K562 (cell line): ENCODE measurements at regions not wholly inside any gene's neighbourhood (a gene's known extent, or its start where the extent isn't known, plus 50 kb on each side); places are given as distances from the start of the nearest gene placed in this dataset.

Experiments
- ATAC-seq: fragments of 200-7000 bp; cut with Tn5 transposase; 3 replicates; pipeline ENCODE4 v1.9.1; 2020; ENCODE audit warnings: moderate library complexity
- BruUV-seq: library from RNA; stranded (reverse); fragments of 400-500 nt; replicated peaks from 2 replicates; lab custom pipeline; 2021; lab: Mats Ljungman, UMichigan
- CTCF ChIA-PET: fragments of 300-600 bp; formaldehyde crosslinking; extraction: SDS; loops from one replicate; lab custom pipeline; 2021; ENCODE audit warnings: low intra/inter-chr PET ratio; lab: Yijun Ruan, JAX
- POLR2A ChIA-PET: fragments of 300-600, 350-650 bp; sonication (Branson Sonifier 250); formaldehyde crosslinking; extraction: SDS; loops from one replicate; lab custom pipeline; 2021; ENCODE audit warnings: antibody characterized with exemption, inconsistent platforms; lab: Yijun Ruan, JAX
- DNase-seq, 4 experiments: peaks; one replicate each; pipeline versions ENCODE4 v3.0.0 to v3.0.0-alpha.2; 2011 to 2018; ENCODE audit warnings: low spot score in 3 of 4, mixed read lengths in 3 of 4; ENCODE audit errors: extremely low read depth in 1 of 4
- FAIRE-seq: peaks from 2 replicates; lab custom pipeline; 2011; peaks lifted over from hg19 to GRCh38; lab: Jason Lieb, UNC
- H2AFZ ChIP-seq: 2 replicates; pipeline ENCODE4 v1.6.0; 2011; ENCODE audit warnings: low read depth, low read length, control low read depth, inconsistent platforms
- H3K27ac ChIP-seq: fragments of 200-600 bp; 3 replicates; pipeline ENCODE4 v1.8.0; 2011; ENCODE audit warnings: low read depth, mild to moderate bottlenecking, control low read depth, inconsistent platforms, low read length, moderate library complexity, mixed read lengths; ENCODE audit errors: extremely low read depth
- H3K27me3 ChIP-seq, 2 experiments: fragments of 300-600 bp in 1 of 2; 2 replicates in 1 of 2; 3 replicates in 1 of 2; pipeline versions ENCODE4 v1.6.0 to v1.8.0; 2011; ENCODE audit warnings: inconsistent platforms in 2 of 2, low read length in 2 of 2, mild to moderate bottlenecking in 1 of 2, mixed read lengths in 1 of 2, moderate library complexity in 1 of 2; ENCODE audit not compliant: control insufficient read depth in 2 of 2, insufficient read depth in 2 of 2
- H3K36me3 ChIP-seq: fragments of 300-600 bp; 3 replicates; pipeline ENCODE4 v1.8.0; 2011; ENCODE audit warnings: mild to moderate bottlenecking, low read length, inconsistent platforms; ENCODE audit not compliant: control insufficient read depth, insufficient read depth
- H3K4me1 ChIP-seq, 2 experiments: fragments of 200-600 bp in 1 of 2; replicated peaks in 1 of 2; 2 replicates in 1 of 2; 3 replicates in 1 of 2; pipeline versions ENCODE4 v1.5.1 to v1.8.0; 2011; ENCODE audit warnings: inconsistent platforms in 2 of 2, low read length in 2 of 2, mild to moderate bottlenecking in 1 of 2, mixed read lengths in 1 of 2, moderate library complexity in 1 of 2; ENCODE audit not compliant: control insufficient read depth in 2 of 2, insufficient read depth in 2 of 2
- H3K4me2 ChIP-seq: 2 replicates; pipeline ENCODE4 v1.6.1; 2011; ENCODE audit warnings: low read length, control low read depth, inconsistent platforms, mixed read lengths; ENCODE audit not compliant: insufficient read depth
- H3K4me3 ChIP-seq: fragments of 200-600 bp; sonication (generic), shearing (Covaris generic); 2 replicates; pipeline ENCODE4 v1.5.1; 2016; ENCODE audit warnings: control low read depth, inconsistent platforms
- H3K79me2 ChIP-seq: fragments of 200-600 bp; 3 replicates; pipeline ENCODE4 v1.8.0; 2011; ENCODE audit warnings: low read length, inconsistent platforms; ENCODE audit not compliant: control insufficient read depth, insufficient read depth
- H3K9ac ChIP-seq, 2 experiments: 2 replicates each; pipeline versions ENCODE4 v1.6.0 to v1.6.1; 2011; ENCODE audit warnings: low read depth in 2 of 2, low read length in 2 of 2, control low read depth in 1 of 2, inconsistent platforms in 1 of 2, mild to moderate bottlenecking in 1 of 2, mixed read lengths in 1 of 2; ENCODE audit not compliant: insufficient read depth in 1 of 2
- H3K9me1 ChIP-seq: one replicate; pipeline ENCODE4 v1.6.0; 2011; ENCODE audit warnings: inconsistent platforms, mild to moderate bottlenecking, low read length, moderate library complexity; ENCODE audit not compliant: control insufficient read depth, insufficient read depth
- H3K9me3 ChIP-seq: replicated peaks from 2 replicates; pipeline ENCODE4 v1.5.1; 2011; ENCODE audit warnings: low read depth, low read length, inconsistent platforms; ENCODE audit not compliant: control insufficient read depth, insufficient read depth
- H4K20me1 ChIP-seq: replicated peaks from 2 replicates; pipeline ENCODE4 v1.6.1; 2011; ENCODE audit warnings: low read length, inconsistent platforms, mixed read lengths; ENCODE audit not compliant: control insufficient read depth, insufficient read depth
- CBX2 ChIP-seq: fragments of 200-600 bp; sonication (generic); IDR thresholded peaks from one replicate; pipeline ENCODE4 v1.6.1; 2012; ENCODE audit warnings: mild to moderate bottlenecking, low read length, inconsistent platforms; ENCODE audit not compliant: insufficient read depth, poor library complexity, severe bottlenecking
- FOXJ2 ChIP-seq: fragments of 200-800 bp; sonication (Bioruptor generic); IDR thresholded peaks from 2 replicates; pipeline ENCODE4 v1.6.1; 2016; ENCODE audit warnings: missing genetic modification characterization, missing compliant biosample characterization
- GATAD2A ChIP-seq: fragments of 450-650 bp; IDR thresholded peaks from 2 replicates; pipeline ENCODE4 v1.6.1; 2017
- GTF2A2 ChIP-seq: IDR thresholded peaks from 2 replicates; pipeline ENCODE4 v1.6.1; 2016; ENCODE audit warnings: mild to moderate bottlenecking, missing genetic modification characterization, missing compliant biosample characterization
- GTF2E2 ChIP-seq: fragments of 200-800 bp; sonication (Bioruptor generic); IDR thresholded peaks from 2 replicates; pipeline ENCODE4 v1.6.1; 2016; ENCODE audit warnings: missing genetic modification characterization, missing compliant biosample characterization
- KAT8 ChIP-seq: fragments of 450-650 bp; IDR thresholded peaks from 2 replicates; pipeline ENCODE4 v1.6.1; 2016; ENCODE audit warnings: low read depth, mild to moderate bottlenecking
- KLF13 ChIP-seq: fragments of 450-650 bp; IDR thresholded peaks from 2 replicates; pipeline ENCODE4 v1.6.1; 2016; ENCODE audit warnings: missing genetic modification characterization, low read depth, mild to moderate bottlenecking, missing compliant biosample characterization, moderate library complexity, borderline replicate concordance
- TRIM24 ChIP-seq, 2 experiments: fragments of 450-650 bp; IDR thresholded peaks; 2 replicates each; pipeline ENCODE4 v1.6.1; 2016
- ZKSCAN1 ChIP-seq: fragments of 150-350 bp; IDR thresholded peaks from 2 replicates; pipeline ENCODE4 v1.6.1; 2016; ENCODE audit warnings: low read depth, low read length
- ZNF12 ChIP-seq: sonication (generic); formaldehyde crosslinking; IDR thresholded peaks from 2 replicates; pipeline ENCODE4 v1.4.0; 2020; ENCODE audit warnings: mild to moderate bottlenecking, missing genetic modification reagents
- ZNF354B ChIP-seq: fragments of 250-450 bp; sonication (Bioruptor Pico); IDR thresholded peaks from 2 replicates; pipeline ENCODE4 v1.4.0; 2020
- ZNF830 ChIP-seq: fragments of 250-450 bp; sonication (Bioruptor Pico); IDR thresholded peaks from 2 replicates; pipeline ENCODE4 v1.5.0; 2021; ENCODE audit warnings: mild to moderate bottlenecking
- WGBS: fragments of 100-300 bp; shearing (Covaris generic); methylation state at CpG from one replicate; pipeline ENCODE4 v1.1.6; 2016; ENCODE audit warnings: low coverage, mixed read lengths; ENCODE audit not compliant: insufficient coverage; ENCODE audit errors: missing lambda C conversion rate; 5-methylcytosine and 5-hydroxymethylcytosine counted together
- in situ Hi-C: fragments of 300-500 bp; cut with MboI; formaldehyde crosslinking; loops from 4 replicates; pipeline ENCODE4 v1.15.0; 2018; ENCODE audit warnings: inconsistent platforms, mixed read lengths
- intact Hi-C: fragments of 100-400 bp; cut with micrococcal nuclease; formaldehyde crosslinking; loops from 2 replicates; pipeline ENCODE4 v1.14.2; 2022
- TF ChIP-seq, protein P1 (sequence below): fragments of 450-650 bp; IDR thresholded peaks from 2 replicates; pipeline ENCODE4 v1.6.1; 2017; ENCODE audit warnings: antibody characterized with exemption, mild to moderate bottlenecking

DNA sequence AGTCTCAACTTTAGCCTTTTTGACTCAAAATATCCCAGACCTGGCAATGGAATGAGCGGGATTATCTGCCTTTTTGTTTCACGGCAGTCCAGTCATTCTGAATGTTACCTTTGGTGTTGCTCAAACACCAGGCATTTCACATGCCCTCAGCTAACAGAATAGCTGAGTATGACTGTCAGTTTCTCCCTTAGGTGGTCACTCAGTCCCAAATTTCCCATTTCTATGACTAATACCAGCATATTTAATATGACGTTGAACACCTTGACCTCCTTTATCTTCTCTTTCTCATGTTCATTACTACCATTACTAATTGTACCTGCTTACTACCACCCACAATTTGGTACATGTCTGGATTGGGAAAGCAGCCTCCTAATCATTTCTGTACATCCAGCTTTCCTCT is 65.2 kb downstream of the EDN1 start (continued):
- TF ChIP-seq, protein P1, sequence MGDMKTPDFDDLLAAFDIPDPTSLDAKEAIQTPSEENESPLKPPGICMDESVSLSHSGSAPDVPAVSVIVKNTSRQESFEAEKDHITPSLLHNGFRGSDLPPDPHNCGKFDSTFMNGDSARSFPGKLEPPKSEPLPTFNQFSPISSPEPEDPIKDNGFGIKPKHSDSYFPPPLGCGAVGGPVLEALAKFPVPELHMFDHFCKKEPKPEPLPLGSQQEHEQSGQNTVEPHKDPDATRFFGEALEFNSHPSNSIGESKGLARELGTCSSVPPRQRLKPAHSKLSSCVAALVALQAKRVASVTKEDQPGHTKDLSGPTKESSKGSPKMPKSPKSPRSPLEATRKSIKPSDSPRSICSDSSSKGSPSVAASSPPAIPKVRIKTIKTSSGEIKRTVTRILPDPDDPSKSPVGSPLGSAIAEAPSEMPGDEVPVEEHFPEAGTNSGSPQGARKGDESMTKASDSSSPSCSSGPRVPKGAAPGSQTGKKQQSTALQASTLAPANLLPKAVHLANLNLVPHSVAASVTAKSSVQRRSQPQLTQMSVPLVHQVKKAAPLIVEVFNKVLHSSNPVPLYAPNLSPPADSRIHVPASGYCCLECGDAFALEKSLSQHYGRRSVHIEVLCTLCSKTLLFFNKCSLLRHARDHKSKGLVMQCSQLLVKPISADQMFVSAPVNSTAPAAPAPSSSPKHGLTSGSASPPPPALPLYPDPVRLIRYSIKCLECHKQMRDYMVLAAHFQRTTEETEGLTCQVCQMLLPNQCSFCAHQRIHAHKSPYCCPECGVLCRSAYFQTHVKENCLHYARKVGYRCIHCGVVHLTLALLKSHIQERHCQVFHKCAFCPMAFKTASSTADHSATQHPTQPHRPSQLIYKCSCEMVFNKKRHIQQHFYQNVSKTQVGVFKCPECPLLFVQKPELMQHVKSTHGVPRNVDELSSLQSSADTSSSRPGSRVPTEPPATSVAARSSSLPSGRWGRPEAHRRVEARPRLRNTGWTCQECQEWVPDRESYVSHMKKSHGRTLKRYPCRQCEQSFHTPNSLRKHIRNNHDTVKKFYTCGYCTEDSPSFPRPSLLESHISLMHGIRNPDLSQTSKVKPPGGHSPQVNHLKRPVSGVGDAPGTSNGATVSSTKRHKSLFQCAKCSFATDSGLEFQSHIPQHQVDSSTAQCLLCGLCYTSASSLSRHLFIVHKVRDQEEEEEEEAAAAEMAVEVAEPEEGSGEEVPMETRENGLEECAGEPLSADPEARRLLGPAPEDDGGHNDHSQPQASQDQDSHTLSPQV: no peak
- no peak for TF ChIP-seq GATAD2A
- no peak for TF ChIP-seq ZNF830 (CRISPR knock-in tag)
- no peak for TF ChIP-seq GTF2A2 (tag)
- TF ChIP-seq CBX2: no peak

DNA sequence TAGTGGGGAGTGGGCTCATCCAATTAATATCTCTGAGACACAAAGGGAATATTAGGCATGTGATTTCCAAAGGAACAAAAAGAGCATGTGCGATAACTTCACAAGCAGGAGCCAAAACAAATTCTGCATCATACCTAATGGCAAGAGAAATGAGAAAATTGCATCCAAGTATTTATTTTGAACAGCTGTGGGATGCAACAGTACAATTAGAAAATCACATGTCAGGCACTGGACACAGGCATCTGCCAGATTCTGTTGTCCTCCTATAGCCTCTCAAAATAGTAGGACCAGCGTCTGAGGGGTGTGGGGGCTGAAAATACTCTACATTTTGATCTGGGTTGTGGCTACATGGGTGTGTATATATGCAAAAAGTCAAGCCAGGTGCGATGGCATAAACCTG is 66.3 kb downstream of the EDN1 start:
- TF ChIP-seq GTF2E2 (tag) (no peak), FOXJ2 (tag) (no peak), KLF13 (no peak), ZNF12 (CRISPR knock-in tag) (no peak), TRIM24 (IDR thresholded peaks at IDR 0.05) (no peak), KAT8 (no peak), ZNF354B (CRISPR knock-in tag) (no peak), ZKSCAN1 (no peak)
- H4K20me1 ChIP-seq: no peaks in the 10 kb centered on the region
- no peaks in the 10 kb centered on the region for H3K9me1 ChIP-seq
- POLR2A ChIA-PET: no interaction called here
- intact Hi-C loops (no loop called here), in situ Hi-C loops (no loop called here)
- FAIRE-seq (no peak), ATAC-seq (no peak), DNase-seq (no peak)
- no peak overlapping the region for H3K9ac ChIP-seq
- no peak overlapping the region for H3K4me3 ChIP-seq
- H3K36me3 ChIP-seq: no peaks in the 10 kb centered on the region
- BruUV-seq: no TSS peak
- no peak overlapping the region for H3K27ac ChIP-seq
- H3K27me3 ChIP-seq: no peaks in the 10 kb centered on the region
- no peaks in the 10 kb centered on the region for H3K9me3 ChIP-seq
- H3K79me2 ChIP-seq: no peaks in the 10 kb centered on the region
- CTCF ChIA-PET: no interaction called here
- no peak overlapping the region for H2AFZ ChIP-seq
- 0% methylated on average over 3 of the region's 3 CpGs for WGBS
- no peak overlapping the region for H3K4me2 ChIP-seq
- no peaks in the 10 kb centered on the region for H3K4me1 ChIP-seq
